ENCODE measurements at regions not wholly inside any gene's neighbourhood (a gene's known extent, or its start where the extent isn't known, plus 50 kb on each side); places are given as distances from the start of the nearest gene placed in this dataset.

GRCh38 chr6:44021589-44022295 is 105.5 kb downstream of the MRPL14 start:
- Mint-ChIP-seq H3K27me3 (peaks cover 34% of the 10 kb centered on the region), H3K27ac (no peak overlapping the region), H3K4me3 (no peak overlapping the region), H3K9me3 (ENCODE audit: insufficient read depth) (peaks cover 2% of the 10 kb centered on the region), H3K4me1 (no peaks in the 10 kb centered on the region)
- POLR2A ChIA-PET: no interaction called here
- Histone ChIP-seq H3K27ac (ENCODE audit: low read length in 2 of 2) (no peak overlapping the region), H3K4me1 (ENCODE audit: control insufficient read depth in 2 of 2, insufficient read depth in 2 of 2, low read length in 2 of 2) (no peaks in the 10 kb centered on the region), H3K9me3 (ENCODE audit: control extremely low read depth in 1 of 3, control insufficient read depth in 2 of 3, insufficient read depth in 1 of 3, low read length in 2 of 3) (no peaks in the 10 kb centered on the region), H3K9ac (ENCODE audit: low read length) (no peak overlapping the region), H4K20me1 (ENCODE audit: control insufficient read depth, insufficient read depth, low read length, poor library complexity, severe bottlenecking) (no peaks in the 10 kb centered on the region), H3K27me3 (replicated peaks in 1 of 4; ENCODE audit: control extremely low read depth in 1 of 4, control insufficient read depth in 3 of 4, insufficient read depth in 4 of 4, low read length in 3 of 4) (peaks cover 0 to 23% (median 3%) of the 10 kb centered on the region in 4 experiments), H3K36me3 (replicated peaks in 1 of 2; ENCODE audit: control extremely low read depth in 1 of 2, control insufficient read depth in 1 of 2, extremely low read depth in 1 of 2, insufficient read depth in 2 of 2, low read length in 1 of 2) (no peaks in the 10 kb centered on the region), H3K4me3 (ENCODE audit: control extremely low read depth in 1 of 5, extremely low read depth in 1 of 5, insufficient read depth in 1 of 5, low read depth in 2 of 5, low read length in 4 of 5) (no peak overlapping the region), H3K4me2 (replicated peaks; ENCODE audit: low read depth, low read length, poor library complexity, severe bottlenecking) (no peak overlapping the region), H3K79me2 (ENCODE audit: control insufficient read depth, insufficient read depth, low read length) (no peaks in the 10 kb centered on the region), H2AFZ (ENCODE audit: insufficient read depth, low read depth, low read length, poor library complexity, severe bottlenecking) (no peak overlapping the region)
- TF ChIP-seq EZH2 (IDR thresholded peaks at IDR 0.05; ENCODE audit: borderline replicate concordance, insufficient read depth, low read depth, low read length, poor library complexity, severe bottlenecking) (no peak), CTCF (IDR thresholded peaks at IDR 0.05) (no peak)
- intact Hi-C loops (cut with micrococcal nuclease): no loop called here
- WGBS (ENCODE audit: insufficient coverage): 90% methylated on average over 6 of the region's 9 CpGs
- ATAC-seq (ENCODE audit: low read depth): no peak
- CTCF ChIA-PET: no interaction called here
- DNase-seq: no peak

GRCh38 chr6:44020664-44021425 is 106.4 kb downstream of the MRPL14 start:
- H3K79me2 ChIP-seq (ENCODE audit: control insufficient read depth, insufficient read depth, low read length): no peaks in the 10 kb centered on the region
- no peak overlapping the region for H3K27ac Mint-ChIP-seq
- intact Hi-C loops (cut with micrococcal nuclease): no loop called here
- TF ChIP-seq EZH2 (IDR thresholded peaks at IDR 0.05; ENCODE audit: borderline replicate concordance, insufficient read depth, low read depth, low read length, poor library complexity, severe bottlenecking) (no peak), CTCF (IDR thresholded peaks at IDR 0.05) (no peak)
- no peak overlapping the region for H3K27ac ChIP-seq (ENCODE audit: low read length in 2 of 2)
- H3K27me3 Mint-ChIP-seq: peaks cover 30% of the 10 kb centered on the region
- no peak overlapping the region for H3K4me2 ChIP-seq (replicated peaks; ENCODE audit: low read depth, low read length, poor library complexity, severe bottlenecking)
- no peak for DNase-seq
- no peaks in the 10 kb centered on the region for H3K36me3 ChIP-seq (replicated peaks in 1 of 2; ENCODE audit: control extremely low read depth in 1 of 2, control insufficient read depth in 1 of 2, extremely low read depth in 1 of 2, insufficient read depth in 2 of 2, low read length in 1 of 2)
- no peak overlapping the region for H3K4me3 ChIP-seq (ENCODE audit: control extremely low read depth in 1 of 5, extremely low read depth in 1 of 5, insufficient read depth in 1 of 5, low read depth in 2 of 5, low read length in 4 of 5)
- no peaks in the 10 kb centered on the region for H3K4me1 Mint-ChIP-seq
- ATAC-seq (ENCODE audit: low read depth): no peak
- H3K9me3 ChIP-seq (ENCODE audit: control extremely low read depth in 1 of 3, control insufficient read depth in 2 of 3, insufficient read depth in 1 of 3, low read length in 2 of 3): no peaks in the 10 kb centered on the region
- 90% methylated on average over 12 of the region's 12 CpGs for WGBS (ENCODE audit: insufficient coverage)
- H3K4me1 ChIP-seq (ENCODE audit: control insufficient read depth in 2 of 2, insufficient read depth in 2 of 2, low read length in 2 of 2): no peaks in the 10 kb centered on the region
- POLR2A ChIA-PET: no interaction called here
- H3K9ac ChIP-seq (ENCODE audit: low read length): no peak overlapping the region
- H3K27me3 ChIP-seq (replicated peaks in 1 of 4; ENCODE audit: control extremely low read depth in 1 of 4, control insufficient read depth in 3 of 4, insufficient read depth in 4 of 4, low read length in 3 of 4): peaks cover 0 to 23% (median 3%) of the 10 kb centered on the region in 4 experiments
- H3K9me3 Mint-ChIP-seq (ENCODE audit: insufficient read depth): peaks cover 2% of the 10 kb centered on the region
- CTCF ChIA-PET: no interaction called here
- H2AFZ ChIP-seq (ENCODE audit: insufficient read depth, low read depth, low read length, poor library complexity, severe bottlenecking): no peak overlapping the region
- no peaks in the 10 kb centered on the region for H4K20me1 ChIP-seq (ENCODE audit: control insufficient read depth, insufficient read depth, low read length, poor library complexity, severe bottlenecking)
- H3K4me3 Mint-ChIP-seq: no peak overlapping the region

All from B cell (primary cell).